Nephron (organoid): ENCODE measurements at regions not wholly inside any gene's neighbourhood (a gene's known extent, or its start where the extent isn't known, plus 50 kb on each side); places are given as distances from the start of the nearest gene placed in this dataset.

Experiments
- H3K27ac Mint-ChIP-seq, 3 experiments: 2 replicates each; pipeline ENCODE4 v1.8.0; 2020; ENCODE audit warnings: mixed read lengths in 3 of 3, mild to moderate bottlenecking in 2 of 3, moderate library complexity in 1 of 3
- H3K27me3 Mint-ChIP-seq: 2 replicates; pipeline ENCODE4 v1.8.0; 2021; ENCODE audit warnings: low read depth, mild to moderate bottlenecking, moderate library complexity, mixed read lengths
- H3K36me3 Mint-ChIP-seq: 2 replicates; pipeline ENCODE4 v1.8.0; 2020; ENCODE audit warnings: low read depth, mixed read lengths
- H3K4me1 Mint-ChIP-seq: 2 replicates; pipeline ENCODE4 v1.8.0; 2020; ENCODE audit warnings: mixed read lengths
- H3K4me3 Mint-ChIP-seq, 3 experiments: 2 replicates each; pipeline ENCODE4 v1.8.0; 2020; ENCODE audit warnings: mild to moderate bottlenecking in 3 of 3, mixed read lengths in 3 of 3, moderate library complexity in 2 of 3
- H3K9me3 Mint-ChIP-seq: 2 replicates; pipeline ENCODE4 v1.8.0; 2020; ENCODE audit warnings: mixed read lengths
- TF ChIP-seq, protein P1 (sequence below), 3 experiments: fragments of 200-600 bp; sonication (generic); IDR thresholded peaks; one replicate each; pipeline ENCODE4 v1.5.0; 2021; ENCODE audit warnings: antibody characterized with exemption in 3 of 3; ENCODE audit not compliant: unreplicated experiment in 3 of 3

DNA sequence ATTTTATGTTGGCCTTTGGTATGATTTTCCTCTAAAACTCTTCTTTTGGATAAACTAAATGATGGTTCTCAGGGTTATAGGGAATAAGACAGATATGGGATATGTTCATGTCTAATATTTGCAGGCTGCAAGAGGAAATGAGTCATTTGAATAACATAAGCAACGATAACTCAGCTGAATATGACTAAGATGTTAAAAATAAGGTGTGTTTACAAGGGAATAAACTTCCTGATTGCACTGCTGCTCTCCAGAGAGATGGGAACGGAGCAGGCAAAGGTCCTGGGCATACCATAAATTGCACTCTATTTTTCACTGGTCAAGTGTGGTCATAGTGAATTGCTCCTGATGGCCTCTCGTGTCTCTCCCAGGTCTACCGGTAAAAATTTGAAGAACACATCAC lies 666.2 kb downstream of the TOX3 start:
- Mint-ChIP-seq H3K4me3 (no peak overlapping the region), H3K36me3 (no peaks in the 10 kb centered on the region), H3K27ac (peak overlapping the region in 1 of 3 experiments; percentile 31), H3K27me3 (no peaks in the 10 kb centered on the region), H3K4me1 (peaks cover 36% of the 10 kb centered on the region), H3K9me3 (no peaks in the 10 kb centered on the region)
- TF ChIP-seq, protein P1, sequence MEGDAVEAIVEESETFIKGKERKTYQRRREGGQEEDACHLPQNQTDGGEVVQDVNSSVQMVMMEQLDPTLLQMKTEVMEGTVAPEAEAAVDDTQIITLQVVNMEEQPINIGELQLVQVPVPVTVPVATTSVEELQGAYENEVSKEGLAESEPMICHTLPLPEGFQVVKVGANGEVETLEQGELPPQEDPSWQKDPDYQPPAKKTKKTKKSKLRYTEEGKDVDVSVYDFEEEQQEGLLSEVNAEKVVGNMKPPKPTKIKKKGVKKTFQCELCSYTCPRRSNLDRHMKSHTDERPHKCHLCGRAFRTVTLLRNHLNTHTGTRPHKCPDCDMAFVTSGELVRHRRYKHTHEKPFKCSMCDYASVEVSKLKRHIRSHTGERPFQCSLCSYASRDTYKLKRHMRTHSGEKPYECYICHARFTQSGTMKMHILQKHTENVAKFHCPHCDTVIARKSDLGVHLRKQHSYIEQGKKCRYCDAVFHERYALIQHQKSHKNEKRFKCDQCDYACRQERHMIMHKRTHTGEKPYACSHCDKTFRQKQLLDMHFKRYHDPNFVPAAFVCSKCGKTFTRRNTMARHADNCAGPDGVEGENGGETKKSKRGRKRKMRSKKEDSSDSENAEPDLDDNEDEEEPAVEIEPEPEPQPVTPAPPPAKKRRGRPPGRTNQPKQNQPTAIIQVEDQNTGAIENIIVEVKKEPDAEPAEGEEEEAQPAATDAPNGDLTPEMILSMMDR (IDR thresholded peaks at IDR 0.05; ENCODE audit: unreplicated experiment in 3 of 3): no peak

DNA sequence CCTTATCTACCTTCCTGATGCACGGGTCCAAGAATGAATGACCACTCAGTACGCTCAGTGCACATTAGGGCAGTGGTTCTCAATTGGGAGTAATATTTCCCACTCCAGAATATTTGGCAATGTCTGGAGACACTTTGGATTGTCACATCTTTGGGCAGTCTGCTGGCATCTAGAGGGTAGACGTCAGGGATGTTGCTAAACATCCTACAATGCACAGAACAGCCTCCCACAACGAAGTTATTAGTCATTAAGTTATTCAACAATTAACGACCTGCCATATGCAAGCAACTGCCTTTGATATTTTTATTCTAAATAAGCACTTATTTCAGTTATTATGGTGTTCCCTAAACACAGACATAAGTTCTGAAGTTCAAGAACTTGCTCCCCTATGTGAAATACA lies 669.3 kb downstream of the TOX3 start:
- Mint-ChIP-seq H3K27me3 (no peaks in the 10 kb centered on the region), H3K36me3 (no peaks in the 10 kb centered on the region), H3K4me3 (no peak overlapping the region), H3K4me1 (peaks cover 36% of the 10 kb centered on the region), H3K27ac (no peak overlapping the region), H3K9me3 (no peaks in the 10 kb centered on the region)
- TF ChIP-seq, protein P1 (IDR thresholded peaks at IDR 0.05; ENCODE audit: unreplicated experiment in 3 of 3): no peak

DNA sequence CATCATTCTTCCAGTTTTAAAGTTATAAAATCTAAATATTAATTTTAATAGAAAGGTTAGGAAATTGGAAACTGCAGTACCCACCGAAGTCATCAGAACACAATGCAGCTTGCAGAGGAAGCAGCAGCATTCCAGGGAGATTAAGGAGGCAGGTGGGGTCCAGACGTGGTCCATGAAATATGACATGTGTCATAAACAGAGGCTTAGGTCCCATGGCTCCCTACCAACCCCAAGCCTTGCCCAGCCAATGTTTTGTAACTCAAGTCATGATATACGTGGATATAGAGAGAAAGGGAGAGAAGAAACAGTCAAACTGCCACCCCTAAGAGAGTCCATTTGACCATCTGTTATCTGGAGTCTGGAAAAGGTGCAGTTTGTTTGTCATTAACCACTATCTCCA lies 670.0 kb downstream of the TOX3 start:
- H3K27me3 Mint-ChIP-seq: no peaks in the 10 kb centered on the region
- peak overlapping the region in 1 of 3 experiments; percentile 51 for H3K27ac Mint-ChIP-seq
- no peaks in the 10 kb centered on the region for H3K36me3 Mint-ChIP-seq
- H3K9me3 Mint-ChIP-seq: no peaks in the 10 kb centered on the region
- H3K4me1 Mint-ChIP-seq: peaks cover 36% of the 10 kb centered on the region
- H3K4me3 Mint-ChIP-seq: no peak overlapping the region
- TF ChIP-seq, protein P1 (IDR thresholded peaks at IDR 0.05; ENCODE audit: unreplicated experiment in 3 of 3): no peak

DNA sequence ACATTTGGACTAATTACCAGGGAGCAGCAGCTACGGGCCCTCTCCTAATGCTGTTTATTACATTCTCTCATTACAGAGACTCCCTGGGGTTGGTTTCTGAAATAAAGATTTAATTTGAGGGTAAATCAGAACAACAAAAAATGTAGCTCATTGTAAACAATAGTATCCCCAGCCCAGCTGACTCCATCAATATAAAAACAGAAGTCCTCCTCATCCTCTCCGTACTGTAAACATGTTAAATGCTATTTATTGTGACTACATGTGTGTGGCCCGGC lies 670.4 kb downstream of the TOX3 start:
- peak overlapping the region in 1 of 3 experiments; percentile 51 for H3K27ac Mint-ChIP-seq
- TF ChIP-seq, protein P1 (IDR thresholded peaks at IDR 0.05; ENCODE audit: unreplicated experiment in 3 of 3): no peak
- no peaks in the 10 kb centered on the region for H3K36me3 Mint-ChIP-seq
- no peak overlapping the region for H3K4me3 Mint-ChIP-seq
- no peaks in the 10 kb centered on the region for H3K9me3 Mint-ChIP-seq
- H3K27me3 Mint-ChIP-seq: no peaks in the 10 kb centered on the region
- H3K4me1 Mint-ChIP-seq: peaks cover 34% of the 10 kb centered on the region

DNA sequence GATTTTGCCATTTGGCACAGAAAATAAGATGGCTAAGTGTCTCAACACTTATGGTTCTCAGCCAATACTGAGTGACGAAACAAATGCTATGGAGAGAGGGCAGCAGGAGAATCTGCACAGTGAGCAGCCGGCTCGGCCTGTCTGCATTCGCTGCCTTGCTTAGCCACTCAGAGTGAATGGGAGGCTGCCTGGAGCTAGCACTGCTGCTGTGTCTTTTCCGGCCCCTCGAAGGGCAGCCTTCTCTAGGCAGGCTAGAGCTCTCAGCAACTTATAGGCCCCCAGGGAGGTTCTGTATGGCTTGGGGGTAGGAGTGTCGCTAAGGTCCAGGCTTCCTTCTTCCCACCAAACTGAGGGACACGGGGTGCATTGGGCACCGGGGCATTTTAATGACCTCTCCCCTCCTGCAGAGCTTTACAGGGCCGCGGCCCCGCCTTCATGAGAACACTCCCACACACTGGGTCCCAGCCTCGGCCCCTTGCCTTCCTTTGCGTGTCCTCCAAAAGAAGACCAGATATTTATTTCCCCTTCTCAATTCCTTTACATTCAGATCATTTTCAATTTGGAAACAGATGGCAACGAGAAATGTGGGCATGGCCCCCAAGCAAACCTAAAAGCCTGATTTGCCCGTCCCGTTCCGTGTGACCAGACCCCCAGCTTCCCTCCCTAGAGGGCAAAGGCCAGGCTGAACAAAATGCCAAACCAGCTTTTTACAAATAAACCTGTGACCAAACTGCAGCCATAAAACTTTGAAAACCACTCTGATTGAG lies 670.9 kb downstream of the TOX3 start:
- Mint-ChIP-seq H3K27ac (peak overlapping the region in 2 of 3 experiments; percentile 51 to 76), H3K9me3 (no peaks in the 10 kb centered on the region), H3K36me3 (no peaks in the 10 kb centered on the region), H3K4me1 (peaks cover 29% of the 10 kb centered on the region), H3K4me3 (peak overlapping the region in 1 of 3 experiments; percentile 24), H3K27me3 (no peaks in the 10 kb centered on the region)
- TF ChIP-seq, protein P1 (IDR thresholded peaks at IDR 0.05; ENCODE audit: unreplicated experiment in 3 of 3): no peak

DNA sequence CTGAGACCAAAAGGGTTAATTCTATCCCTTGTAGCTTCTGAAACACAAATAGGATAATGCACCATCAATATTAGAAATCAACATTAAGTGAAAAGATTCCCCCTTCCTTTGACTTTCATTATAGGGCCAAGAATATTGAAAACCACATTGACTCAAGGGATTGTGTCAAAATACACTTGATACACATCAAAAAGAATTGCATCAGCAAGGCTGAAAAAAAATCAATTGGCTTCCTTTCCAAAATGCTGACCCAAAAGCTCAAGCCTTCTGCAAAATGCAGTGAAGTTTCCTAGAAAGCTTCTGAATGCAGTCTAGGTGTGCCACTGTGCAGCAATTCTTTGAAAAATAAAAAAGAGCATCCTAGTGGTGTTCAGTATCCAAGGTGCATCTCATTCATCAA lies 674.4 kb downstream of the TOX3 start:
- TF ChIP-seq, protein P1 (IDR thresholded peaks at IDR 0.05; ENCODE audit: unreplicated experiment in 3 of 3): no peak
- Mint-ChIP-seq H3K27ac (no peak overlapping the region), H3K4me3 (no peak overlapping the region), H3K9me3 (no peaks in the 10 kb centered on the region), H3K4me1 (peaks cover 22% of the 10 kb centered on the region), H3K27me3 (no peaks in the 10 kb centered on the region), H3K36me3 (no peaks in the 10 kb centered on the region)
